Pancreas (tissue), 10 donors: ENCODE measurements at regions not wholly inside any gene's neighbourhood (a gene's known extent, or its start where the extent isn't known, plus 50 kb on each side); places are given as distances from the start of the nearest gene placed in this dataset.
"Not testable (repeated sequence)": the region's sequence is repeated elsewhere in the genome, so short reads cannot be mapped to it uniquely, and the experiment has no call there.

Source experiments
- ATAC-seq, 4 donors: fragments of 200-7000 bp; cut with Tn5 transposase; one replicate each; pipeline versions ENCODE4 v1.8.0 to v1.9.1; 2020; ENCODE audit warnings: mild to moderate bottlenecking in 4 of 4, moderate library complexity in 4 of 4
- DNase-seq, 6 donors: peaks; one replicate each; pipeline ENCODE4 v3.0.0-alpha.2; 2020
- FAIRE-seq: peaks from 2 replicates; lab custom pipeline; 2012; peaks lifted over from hg19 to GRCh38; lab: Jason Lieb, UNC
- H3K27ac ChIP-seq, 4 donors: fragments of 200-600 bp; sonication (generic); 1 replicate in 3 of 4; 2 replicates in 1 of 4; pipeline versions ENCODE4 v1.5.0 to v1.8.0; 2020
- H3K27me3 ChIP-seq, 4 donors: fragments of 200-600 bp; one replicate each; pipeline ENCODE4 v1.8.0; 2021
- H3K36me3 ChIP-seq, 3 donors: fragments of 200-600 bp; sonication (generic) in 1 of 3; one replicate each; pipeline versions ENCODE4 v1.5.0 to v1.8.0; 2020 to 2021
- H3K4me1 ChIP-seq, 3 donors: fragments of 200-600 bp; one replicate each; pipeline ENCODE4 v1.8.0; 2021
- H3K4me3 ChIP-seq, 4 donors: fragments of 200-600 bp; sonication (generic) in 2 of 4; one replicate each; pipeline versions ENCODE4 v1.5.0 to v1.8.0; 2020 to 2021
- H3K9me3 ChIP-seq, 4 donors: fragments of 200-600 bp; one replicate each; pipeline ENCODE4 v1.8.0; 2021
- CTCF ChIP-seq, 4 donors: fragments of 200-600 bp; sonication (generic) in 3 of 4; IDR thresholded peaks; one replicate each; pipeline versions ENCODE4 v1.5.0 to v1.8.0; 2021; ENCODE audit warnings: antibody characterized with exemption in 4 of 4
- WGBS, 2 donors: extraction: QIAGEN DNeasy Blood & Tissue Kit; methylation state at CpG; one replicate each; pipeline ENCODE4 v1.1.7; 2013; 5-methylcytosine and 5-hydroxymethylcytosine counted together
- intact Hi-C, 3 donors: fragments of 100-400 bp; cut with DNase I; formaldehyde crosslinking; loops; one replicate each; pipeline versions ENCODE4 v1.11.1 to v1.14.2; 2022
- donor health status: healthy with polysubstance abuse.
- donor health status: DM: no; HTN: no; CAD: no; lungs with moderate emphysema.
- donor health status: DM: no; HTN: no; CAD: no.
- donor health status: control.
- donor health status: control.
- donor health status: Bipolar disorder and iron deficiency.
- donor health status: DM: yes; HTN: yes; CAD: no.
- donor health status: DM: no; HTN: no; CAD: no.
- donor health status: DM: no; HTN: no; CAD: no.
- donor health status: DM: yes; HTN: yes; CAD: no.

- Histone ChIP-seq H3K36me3 (no peaks in the 10 kb centered on the region), H3K27ac (no peak overlapping the region), H3K4me3 (no peak overlapping the region), H3K9me3 (peaks cover 0 to 4% (median 0%) of the 10 kb centered on the region in 4 donors), H3K27me3 (no peaks in the 10 kb centered on the region), H3K4me1 (no peaks in the 10 kb centered on the region)
- DNase-seq (no peak), FAIRE-seq (no peak), ATAC-seq (no peak)
- intact Hi-C loops, result no loop called here
- TF ChIP-seq CTCF (IDR thresholded peaks at IDR 0.05), result no peak
- 64 to 81% methylated on average over 6 of the region's 6 CpGs for WGBS, 2 donors
Measured at GRCh38 chr2:144745424-144745823, 225.5 kb upstream of the ZEB2 start.

- DNase-seq (no peak), ATAC-seq (no peak), FAIRE-seq (no peak)
- Histone ChIP-seq H3K4me1 (no peaks in the 10 kb centered on the region), H3K9me3 (no peaks in the 10 kb centered on the region), H3K36me3 (no peaks in the 10 kb centered on the region), H3K27me3 (no peaks in the 10 kb centered on the region), H3K4me3 (no peak overlapping the region), H3K27ac (no peak overlapping the region)
- TF ChIP-seq CTCF (IDR thresholded peaks at IDR 0.05), result no peak
- intact Hi-C loops, result no loop called here
Measured at GRCh38 chr2:144738749-144739148, 218.8 kb upstream of the ZEB2 start.

GRCh38 chr2:144730711-144731110 is 210.8 kb upstream of the ZEB2 start:
- ATAC-seq (no peak), DNase-seq (no peak), FAIRE-seq (no peak)
- no peaks in the 10 kb centered on the region for H3K4me1 ChIP-seq
- no peak overlapping the region for H3K27ac ChIP-seq
- no peak for TF ChIP-seq CTCF (IDR thresholded peaks at IDR 0.05)
- no peak overlapping the region for H3K4me3 ChIP-seq
- no peaks in the 10 kb centered on the region for H3K9me3 ChIP-seq
- intact Hi-C loops, result no loop called here
- WGBS, 2 donors, result 35 to 50% methylated on average over 2 of the region's 2 CpGs
- H3K36me3 ChIP-seq, result no peaks in the 10 kb centered on the region
- no peaks in the 10 kb centered on the region for H3K27me3 ChIP-seq

- WGBS, 2 donors, result 46 to 75% methylated on average over 2 of the region's 2 CpGs
- H3K27me3 ChIP-seq, H3K9me3 ChIP-seq, FAIRE-seq, H3K36me3 ChIP-seq, intact Hi-C loops, H3K4me1 ChIP-seq, H3K4me3 ChIP-seq, H3K27ac ChIP-seq, ATAC-seq, DNase-seq: not testable (repeated sequence)
Measured at GRCh38 chr2:144724460-144724859, 204.5 kb upstream of the ZEB2 start.

- Histone ChIP-seq H3K9me3 (no peaks in the 10 kb centered on the region), H3K27ac (no peak overlapping the region), H3K36me3 (no peaks in the 10 kb centered on the region), H3K4me1 (no peaks in the 10 kb centered on the region), H3K27me3 (no peaks in the 10 kb centered on the region), H3K4me3 (no peak overlapping the region)
- intact Hi-C loops, result no loop called here
- no peak for DNase-seq
- TF ChIP-seq CTCF (IDR thresholded peaks at IDR 0.05), result no peak
- ATAC-seq, result no peak
- no peak for FAIRE-seq
Measured at GRCh38 chr2:144718376-144718775, 198.5 kb upstream of the ZEB2 start.

GRCh38 chr2:144715992-144716391 is 196.1 kb upstream of the ZEB2 start:
- intact Hi-C loops, result no loop called here
- no peak for FAIRE-seq

More at GRCh38 chr2:144715992-144716391, 196.1 kb upstream of the ZEB2 start:
- Histone ChIP-seq H3K36me3 (no peaks in the 10 kb centered on the region), H3K9me3 (no peaks in the 10 kb centered on the region), H3K27ac (no peak overlapping the region), H3K27me3 (no peaks in the 10 kb centered on the region), H3K4me1 (no peaks in the 10 kb centered on the region), H3K4me3 (no peak overlapping the region)
- no peak for TF ChIP-seq CTCF (IDR thresholded peaks at IDR 0.05)
- WGBS, 2 donors, result 73 to 76% methylated on average over 3 of the region's 3 CpGs
- DNase-seq (no peak), ATAC-seq (no peak)
